ENCODE measurements at regions not wholly inside any gene's neighbourhood (a gene's known extent, or its start where the extent isn't known, plus 50 kb on each side); places are given as distances from the start of the nearest gene placed in this dataset.

GRCh38 chr1:219808790-219809189 is 119.6 kb downstream of the SLC30A10 start:
- POLR2A ChIA-PET: no interaction called here
- Histone ChIP-seq H2AFZ (ENCODE audit: control insufficient read depth, low read depth, low read length) (no peak overlapping the region), H3K79me2 (ENCODE audit: control insufficient read depth, insufficient read depth, low read length) (no peaks in the 10 kb centered on the region), H3K4me1 (ENCODE audit: control insufficient read depth, insufficient read depth, low read length) (no peaks in the 10 kb centered on the region), H3K9me3 (replicated peaks; ENCODE audit: control insufficient read depth, insufficient read depth, low read length) (no peaks in the 10 kb centered on the region), H3K27me3 (replicated peaks in 1 of 2; ENCODE audit: control insufficient read depth in 2 of 2, insufficient read depth in 2 of 2, low read length in 1 of 2) (no peaks in the 10 kb centered on the region), H3K4me3 (no peak overlapping the region), H4K20me1 (ENCODE audit: control insufficient read depth, insufficient read depth) (no peaks in the 10 kb centered on the region), H3K27ac (ENCODE audit: control insufficient read depth, insufficient read depth) (no peak overlapping the region), H3K4me2 (ENCODE audit: control insufficient read depth, insufficient read depth) (no peak overlapping the region), H3K36me3 (ENCODE audit: control insufficient read depth in 2 of 2, insufficient read depth in 2 of 2, low read length in 1 of 2) (no peaks in the 10 kb centered on the region), H3K9ac (ENCODE audit: control insufficient read depth, insufficient read depth, low read length) (no peak overlapping the region)
- in situ Hi-C loops (cut with MboI): no loop called here
- no TSS peak for BruUV-seq (replicated peaks)
- intact Hi-C loops (cut with micrococcal nuclease; ENCODE audit: unreplicated experiment): loop anchor here (10.0 kb wide), 1 partner anchor 394 kb away; no protein-coding TSS in a partner anchor
- 5% methylated on average over 7 of the region's 7 CpGs for WGBS (ENCODE audit: insufficient coverage, insufficient replicate concordance, low lambda C conversion rate, missing lambda C conversion rate)
- TF ChIP-seq TARDBP (IDR thresholded peaks at IDR 0.05; ENCODE audit: borderline replicate concordance): no peak
- no peak for TF ChIP-seq NR2F1 (conservative IDR thresholded peaks at IDR 0.05)
- no peak for TF ChIP-seq MYC (IDR thresholded peaks at IDR 0.05; ENCODE audit: insufficient read depth, insufficient read length, insufficient replicate concordance, low read length, severe bottlenecking)
- TF ChIP-seq HCFC1 (IDR thresholded peaks at IDR 0.05; ENCODE audit: low read length): no peak
- no peak for FAIRE-seq
- CTCF ChIA-PET: no interaction called here
- ATAC-seq: no peak
- SMC1A ChIA-PET (ENCODE audit: uncharacterized antibody, unreplicated experiment): interaction anchor here (0.6 kb wide), 1 partner anchor 303 kb away, joined by 4 read pairs; no protein-coding TSS in a partner anchor
- no peak for DNase-seq (ENCODE audit: low read depth, low spot score)
- RAD21 ChIA-PET (ENCODE audit: unreplicated experiment): interaction anchor here (1.1 kb wide), 1 partner anchor 148 kb away, joined by 3 read pairs; no protein-coding TSS in a partner anchor

DNA sequence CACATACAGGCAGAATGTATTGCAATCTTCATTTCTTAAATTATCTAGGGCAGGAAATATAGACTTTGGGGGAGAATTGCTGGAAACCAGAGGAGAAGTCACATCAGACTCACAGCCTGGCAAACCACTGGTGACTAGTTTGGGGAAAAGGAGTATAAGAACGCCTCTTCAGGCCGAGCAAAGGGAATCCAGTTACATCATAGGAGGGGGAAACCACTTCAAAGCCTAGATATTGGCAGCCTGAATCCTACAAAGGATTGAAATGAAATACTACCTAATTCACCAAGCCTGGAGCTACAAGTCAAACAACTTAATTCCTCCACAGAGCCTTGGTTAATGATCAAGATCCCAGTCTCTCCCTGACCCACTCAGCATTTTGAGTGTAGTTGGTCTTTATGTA is 121.7 kb downstream of the SLC30A10 start:
- CTCF ChIA-PET: no interaction called here
- H3K27me3 ChIP-seq (replicated peaks in 1 of 2; ENCODE audit: control insufficient read depth in 2 of 2, insufficient read depth in 2 of 2, low read length in 1 of 2): no peaks in the 10 kb centered on the region; a peak in 1 of 4 replicates
- no peaks in the 10 kb centered on the region for H3K79me2 ChIP-seq (ENCODE audit: control insufficient read depth, insufficient read depth, low read length)
- RAD21 ChIA-PET (ENCODE audit: unreplicated experiment): no interaction called here
- ATAC-seq (no peak), FAIRE-seq (no peak), DNase-seq (ENCODE audit: low read depth, low spot score) (no peak)
- WGBS (ENCODE audit: insufficient coverage, insufficient replicate concordance, low lambda C conversion rate, missing lambda C conversion rate): 61% methylated on average over 2 of the region's 2 CpGs
- POLR2A ChIA-PET: no interaction called here
- H3K4me1 ChIP-seq (ENCODE audit: control insufficient read depth, insufficient read depth, low read length): no peaks in the 10 kb centered on the region
- H3K27ac ChIP-seq (ENCODE audit: control insufficient read depth, insufficient read depth): no peak overlapping the region
- H2AFZ ChIP-seq (ENCODE audit: control insufficient read depth, low read depth, low read length): no peak overlapping the region
- in situ Hi-C loops (cut with MboI) (no loop called here), intact Hi-C loops (cut with micrococcal nuclease; ENCODE audit: unreplicated experiment) (loop anchor here (10.0 kb wide), 1 partner anchor 392 kb away; no protein-coding TSS in a partner anchor)
- SMC1A ChIA-PET (ENCODE audit: uncharacterized antibody, unreplicated experiment): no interaction called here
- no TSS peak for BruUV-seq (replicated peaks)
- H3K4me2 ChIP-seq (ENCODE audit: control insufficient read depth, insufficient read depth): no peak overlapping the region
- H3K36me3 ChIP-seq (ENCODE audit: control insufficient read depth in 2 of 2, insufficient read depth in 2 of 2, low read length in 1 of 2): no peaks in the 10 kb centered on the region
- no peak for TF ChIP-seq NFIC (IDR thresholded peaks at IDR 0.05; ENCODE audit: low read depth, low read length)
- no peaks in the 10 kb centered on the region for H4K20me1 ChIP-seq (ENCODE audit: control insufficient read depth, insufficient read depth)
- no peak overlapping the region for H3K9ac ChIP-seq (ENCODE audit: control insufficient read depth, insufficient read depth, low read length)
- H3K4me3 ChIP-seq: no peak overlapping the region
- no peaks in the 10 kb centered on the region for H3K9me3 ChIP-seq (replicated peaks; ENCODE audit: control insufficient read depth, insufficient read depth, low read length)

Measured in GM12878 (cell line).